IMR-90 (cell line): ENCODE measurements at regions not wholly inside any gene's neighbourhood (a gene's known extent, or its start where the extent isn't known, plus 50 kb on each side); places are given as distances from the start of the nearest gene placed in this dataset.

Experiments
- ATAC-seq: fragments of 200-7000 bp; cut with Tn5 transposase; 2 replicates; pipeline ENCODE4 v1.9.1; 2020; ENCODE audit warnings: low read depth, mild to moderate bottlenecking, moderate library complexity
- BruUV-seq: library from RNA; stranded (reverse); fragments of 400-500 nt; replicated peaks from 2 replicates; lab custom pipeline; 2021; lab: Mats Ljungman, UMichigan
- CTCF ChIA-PET: fragments of 300-600 bp; formaldehyde crosslinking; extraction: SDS; loops from one replicate; lab custom pipeline; 2021; ENCODE audit warnings: antibody characterized with exemption; lab: Yijun Ruan, JAX
- POLR2A ChIA-PET: fragments of 300-600 bp; sonication (Branson Sonifier 250); formaldehyde crosslinking; loops from one replicate; lab custom pipeline; 2022; ENCODE audit warnings: antibody characterized with exemption; ENCODE audit not compliant: unreplicated experiment; lab: Charles Lee
- DNase-seq: peaks from one replicate; pipeline ENCODE4 v3.0.0; 2013
- H2AFZ ChIP-seq: replicated peaks from 2 replicates; pipeline ENCODE3; 2013; ENCODE audit warnings: low read length, mild to moderate bottlenecking; ENCODE audit not compliant: poor library complexity
- H2AK5ac ChIP-seq: 2 replicates; pipeline ENCODE4 v1.6.1; 2013; ENCODE audit warnings: low read depth, low read length, inconsistent platforms
- H2AK9ac ChIP-seq: replicated peaks from 2 replicates; pipeline ENCODE3; 2013; ENCODE audit warnings: mild to moderate bottlenecking, low read depth, low read length, moderate library complexity; ENCODE audit not compliant: poor library complexity
- H2BK120ac ChIP-seq: 2 replicates; pipeline ENCODE4 v1.6.1; 2013; ENCODE audit warnings: low read depth, low read length, inconsistent platforms
- H2BK15ac ChIP-seq: 3 replicates; pipeline ENCODE4 v1.6.1; 2013; ENCODE audit warnings: low read depth, low read length, inconsistent platforms
- H2BK20ac ChIP-seq: 2 replicates; pipeline ENCODE4 v1.6.1; 2013; ENCODE audit warnings: low read depth, mild to moderate bottlenecking, inconsistent platforms, low read length, moderate library complexity
- H2BK5ac ChIP-seq: 2 replicates; pipeline ENCODE4 v1.6.1; 2013; ENCODE audit warnings: mild to moderate bottlenecking, low read depth, low read length, inconsistent platforms; ENCODE audit not compliant: poor library complexity, severe bottlenecking
- H3K14ac ChIP-seq: replicated peaks from 2 replicates; pipeline ENCODE4 v1.6.1; 2013; ENCODE audit warnings: low read depth, low read length, inconsistent platforms
- H3K18ac ChIP-seq: 2 replicates; pipeline ENCODE4 v1.6.1; 2013; ENCODE audit warnings: low read depth, low read length, control low read depth
- H3K23ac ChIP-seq: 2 replicates; pipeline ENCODE4 v1.6.1; 2013; ENCODE audit warnings: low read depth, low read length, inconsistent platforms
- H3K27ac ChIP-seq: 2 replicates; pipeline ENCODE4 v1.5.1; 2013; ENCODE audit warnings: mild to moderate bottlenecking, control low read depth, low read length; ENCODE audit not compliant: insufficient read depth
- H3K27me3 ChIP-seq: 2 replicates; pipeline ENCODE4 v1.6.1; 2013; ENCODE audit warnings: low read length; ENCODE audit not compliant: control insufficient read depth, insufficient read depth
- H3K36me3 ChIP-seq: 2 replicates; pipeline ENCODE4 v1.6.1; 2013; ENCODE audit warnings: low read length, mixed read lengths; ENCODE audit not compliant: control insufficient read depth, insufficient read depth
- H3K4ac ChIP-seq: 2 replicates; pipeline ENCODE4 v1.6.1; 2013; ENCODE audit warnings: low read depth, low read length, inconsistent platforms
- H3K4me1 ChIP-seq: 2 replicates; pipeline ENCODE4 v1.6.1; 2013; ENCODE audit warnings: low read length, mixed read lengths; ENCODE audit not compliant: control insufficient read depth, insufficient read depth
- H3K4me2 ChIP-seq: 2 replicates; pipeline ENCODE4 v1.6.1; 2013; ENCODE audit warnings: low read depth, mild to moderate bottlenecking, control low read depth, low read length, moderate library complexity
- H3K4me3 ChIP-seq: 2 replicates; pipeline ENCODE4 v1.5.1; 2013; ENCODE audit warnings: low read depth, mild to moderate bottlenecking, control low read depth, low read length, moderate library complexity; ENCODE audit not compliant: insufficient read depth
- H3K56ac ChIP-seq: 2 replicates; pipeline ENCODE4 v1.6.1; 2013; ENCODE audit warnings: low read length, inconsistent platforms; ENCODE audit not compliant: insufficient read depth; ENCODE audit errors: extremely low read depth
- H3K79me1 ChIP-seq, 2 experiments: 2 replicates each; pipeline ENCODE4 v1.6.1; 2013; ENCODE audit warnings: low read length in 2 of 2, inconsistent platforms in 1 of 2, low read depth in 1 of 2
- H3K9ac ChIP-seq: 2 replicates; pipeline ENCODE4 v1.6.1; 2013; ENCODE audit warnings: low read depth, low read length, control low read depth
- H3K9me1 ChIP-seq: 2 replicates; pipeline ENCODE4 v1.6.1; 2013; ENCODE audit warnings: low read length, inconsistent platforms; ENCODE audit not compliant: insufficient read depth
- H3K9me3 ChIP-seq: 2 replicates; pipeline ENCODE4 v1.6.1; 2013; ENCODE audit warnings: low read length; ENCODE audit not compliant: control insufficient read depth, insufficient read depth
- H4K20me1 ChIP-seq: 2 replicates; pipeline ENCODE4 v1.6.1; 2013; ENCODE audit warnings: low read length, inconsistent platforms; ENCODE audit not compliant: insufficient read depth
- H4K5ac ChIP-seq: 2 replicates; pipeline ENCODE4 v1.6.1; 2013; ENCODE audit warnings: mild to moderate bottlenecking, low read depth, low read length, control low read depth
- H4K8ac ChIP-seq, 2 experiments: 2 replicates each; pipeline ENCODE4 v1.6.1; 2013; ENCODE audit warnings: low read depth in 2 of 2, low read length in 2 of 2, control low read depth in 1 of 2, inconsistent platforms in 1 of 2
- H4K91ac ChIP-seq: 2 replicates; pipeline ENCODE4 v1.6.1; 2013; ENCODE audit warnings: low read depth, low read length, inconsistent platforms; ENCODE audit not compliant: insufficient read depth
- BHLHE40 ChIP-seq: fragments of 150-350 bp; IDR thresholded peaks from 2 replicates; pipeline ENCODE4 v1.6.1; 2016; ENCODE audit warnings: mild to moderate bottlenecking, low read depth, low read length
- CEBPB ChIP-seq: IDR thresholded peaks from 2 replicates; pipeline ENCODE4 v1.6.1; 2012; ENCODE audit warnings: low read depth, low read length, improper control_type of control experiment
- CHD1 ChIP-seq: IDR thresholded peaks from 2 replicates; pipeline ENCODE4 v1.6.1; 2012; ENCODE audit warnings: low read depth, low read length, improper control_type of control experiment
- CTCF ChIP-seq: conservative IDR thresholded peaks from 2 replicates; pipeline ENCODE4 v1.5.1; 2012; ENCODE audit warnings: mild to moderate bottlenecking, low read depth, low read length, improper control_type of control experiment
- ELK1 ChIP-seq: fragments of 150-350 bp; IDR thresholded peaks from 2 replicates; pipeline ENCODE4 v1.6.1; 2016; ENCODE audit warnings: low read depth, mild to moderate bottlenecking, low read length, moderate library complexity, borderline replicate concordance
- FOS ChIP-seq: fragments of 150-350 bp; IDR thresholded peaks from 2 replicates; pipeline ENCODE4 v1.6.1; 2016; ENCODE audit warnings: low read depth, low read length
- MAFK ChIP-seq: IDR thresholded peaks from 2 replicates; pipeline ENCODE4 v1.6.1; 2012; ENCODE audit warnings: low read depth, low read length, improper control_type of control experiment
- MAZ ChIP-seq: IDR thresholded peaks from 2 replicates; pipeline ENCODE4 v1.6.1; 2012; ENCODE audit warnings: low read depth, mild to moderate bottlenecking, low read length, improper control_type of control experiment, moderate library complexity, borderline replicate concordance
- MXI1 ChIP-seq: IDR thresholded peaks from 2 replicates; pipeline ENCODE4 v1.6.1; 2012; ENCODE audit warnings: low read depth, mild to moderate bottlenecking, low read length, moderate library complexity, borderline replicate concordance
- NFE2L2 ChIP-seq: fragments of 150-350 bp; IDR thresholded peaks from 2 replicates; pipeline ENCODE4 v1.6.1; 2016; ENCODE audit warnings: low read depth, mild to moderate bottlenecking, low read length
- POLR2A ChIP-seq: IDR thresholded peaks from 2 replicates; pipeline ENCODE4 v1.6.1; 2012; ENCODE audit warnings: mild to moderate bottlenecking, low read depth, low read length
- RAD21 ChIP-seq: IDR thresholded peaks from 2 replicates; pipeline ENCODE4 v1.6.1; 2012; ENCODE audit warnings: low read length, improper control_type of control experiment
- RCOR1 ChIP-seq: IDR thresholded peaks from 2 replicates; pipeline ENCODE4 v1.6.1; 2012; ENCODE audit warnings: mild to moderate bottlenecking, low read length, improper control_type of control experiment; ENCODE audit not compliant: insufficient replicate concordance
- RFX5 ChIP-seq: IDR thresholded peaks from 2 replicates; pipeline ENCODE4 v1.8.0; 2012; ENCODE audit warnings: low read depth, mild to moderate bottlenecking, low read length, moderate library complexity
- SMC3 ChIP-seq: fragments of 150-350 bp; IDR thresholded peaks from 2 replicates; pipeline ENCODE4 v1.6.1; 2016; ENCODE audit warnings: low read depth, mild to moderate bottlenecking, antibody characterized with exemption, low read length, moderate library complexity
- USF2 ChIP-seq: fragments of 150-350 bp; IDR thresholded peaks from 2 replicates; pipeline ENCODE4 v1.6.1; 2017; ENCODE audit warnings: mild to moderate bottlenecking, antibody characterized with exemption, low read length, low read depth
- WGBS, 2 experiments: methylation state at CpG; one replicate each; pipeline versions ENCODE4 v1.1.5 to v1.1.7; 2013; ENCODE audit warnings: missing lambda C conversion rate in 2 of 2; ENCODE audit not compliant: insufficient read length in 1 of 2; ENCODE audit errors: extremely low coverage in 2 of 2; 5-methylcytosine and 5-hydroxymethylcytosine counted together
- dilution Hi-C: fragments of 300-500 bp; cut with HindIII; formaldehyde crosslinking; loops from one replicate; pipeline ENCODE4 v1.14.3; 2018; ENCODE audit warnings: low sequenced_read_pairs; ENCODE audit not compliant: unreplicated experiment
- in situ Hi-C: fragments of 300-500 bp; cut with MboI; formaldehyde crosslinking; loops from 3 replicates; pipeline ENCODE4 v1.14.3; 2019; ENCODE audit warnings: low sequenced_read_pairs, inconsistent platforms, mixed read lengths
- intact Hi-C: fragments of 100-400 bp; cut with micrococcal nuclease; formaldehyde crosslinking; loops from 2 replicates; pipeline ENCODE4 v1.10.0; 2022

- dilution Hi-C loops, result no loop called here
- Histone ChIP-seq H4K8ac (no peak overlapping the region), H2BK120ac (no peak overlapping the region), H3K9me3 (peaks cover 7% of the 10 kb centered on the region), H3K56ac (no peak overlapping the region), H3K18ac (no peak overlapping the region), H2AFZ (no peak overlapping the region), H3K4ac (no peak overlapping the region), H2BK5ac (no peak overlapping the region), H2AK5ac (no peak overlapping the region), H2BK20ac (no peak overlapping the region), H4K91ac (no peak overlapping the region), H3K14ac (no peak overlapping the region), H3K9ac (no peak overlapping the region), H3K79me1 (no peaks in the 10 kb centered on the region), H4K20me1 (no peaks in the 10 kb centered on the region), H2BK15ac (no peak overlapping the region), H2AK9ac (no peak overlapping the region), H3K36me3 (no peaks in the 10 kb centered on the region), H3K9me1 (no peaks in the 10 kb centered on the region), H3K4me1 (no peaks in the 10 kb centered on the region), H3K4me3 (no peak overlapping the region), H4K5ac (no peak overlapping the region), H3K23ac (no peak overlapping the region), H3K27ac (no peak overlapping the region), H3K4me2 (no peak overlapping the region), H3K27me3 (no peaks in the 10 kb centered on the region)
- DNase-seq, result no peak
- WGBS, 2 experiments, result no CpG with 5 or more reads among the region's 1 CpG
- ATAC-seq, result no peak
- TF ChIP-seq POLR2A, result no peak
- no peak for TF ChIP-seq ELK1
- TF ChIP-seq CHD1, result no peak
- TF ChIP-seq MAFK, result no peak
- TF ChIP-seq SMC3, result no peak
- no peak for TF ChIP-seq MAZ
- no peak for TF ChIP-seq RCOR1
- no peak for TF ChIP-seq CEBPB
- TF ChIP-seq NFE2L2, result no peak
- no peak for TF ChIP-seq RFX5
- TF ChIP-seq USF2, result no peak
- TF ChIP-seq RAD21, result no peak
- TF ChIP-seq MXI1, result no peak
- TF ChIP-seq BHLHE40, result no peak
- TF ChIP-seq FOS, result no peak
- no peak for TF ChIP-seq CTCF
- no TSS peak for BruUV-seq
- in situ Hi-C loops, result no loop called here
- CTCF ChIA-PET, result no interaction called here
- intact Hi-C loops, result no loop called here
- POLR2A ChIA-PET, result no interaction called here
Measured at GRCh38 chr14:78005325-78005724, 164.8 kb upstream of the NRXN3 start.
